Neural crest cell (in vitro differentiated cells): ENCODE measurements at regions not wholly inside any gene's neighbourhood (a gene's known extent, or its start where the extent isn't known, plus 50 kb on each side); places are given as distances from the start of the nearest gene placed in this dataset.
A peak's percentile ranks its signal among the peaks of the same experiment; 100 is the strongest.

ENCODE experiments used
- DNase-seq: peaks from one replicate; pipeline ENCODE4 v3.0.0; 2021; ENCODE audit warnings: low read depth, mixed read lengths, low spot score
- H3K27ac Mint-ChIP-seq: one replicate; pipeline ENCODE4 v1.8.0; 2021; ENCODE audit warnings: mild to moderate bottlenecking, mixed read lengths; ENCODE audit not compliant: unreplicated experiment
- H3K27me3 Mint-ChIP-seq: 2 replicates; pipeline ENCODE4 v1.8.0; 2021; ENCODE audit warnings: low read depth, mild to moderate bottlenecking, mixed read lengths
- H3K36me3 Mint-ChIP-seq: 2 replicates; pipeline ENCODE4 v1.8.0; 2021; ENCODE audit warnings: low read depth, mild to moderate bottlenecking, mixed read lengths
- H3K4me1 Mint-ChIP-seq: 2 replicates; pipeline ENCODE4 v1.8.0; 2021; ENCODE audit warnings: mixed read lengths
- H3K4me3 Mint-ChIP-seq: one replicate; pipeline ENCODE4 v1.8.0; 2021; ENCODE audit warnings: mild to moderate bottlenecking, mixed read lengths
- H3K9me3 Mint-ChIP-seq: 2 replicates; pipeline ENCODE4 v1.8.0; 2021; ENCODE audit warnings: mixed read lengths
- TF ChIP-seq, protein P1 (sequence below): fragments of 200-600 bp; sonication (generic); conservative IDR thresholded peaks from 2 replicates; pipeline ENCODE4 v1.5.0; 2021; ENCODE audit warnings: antibody characterized with exemption, mild to moderate bottlenecking

DNA sequence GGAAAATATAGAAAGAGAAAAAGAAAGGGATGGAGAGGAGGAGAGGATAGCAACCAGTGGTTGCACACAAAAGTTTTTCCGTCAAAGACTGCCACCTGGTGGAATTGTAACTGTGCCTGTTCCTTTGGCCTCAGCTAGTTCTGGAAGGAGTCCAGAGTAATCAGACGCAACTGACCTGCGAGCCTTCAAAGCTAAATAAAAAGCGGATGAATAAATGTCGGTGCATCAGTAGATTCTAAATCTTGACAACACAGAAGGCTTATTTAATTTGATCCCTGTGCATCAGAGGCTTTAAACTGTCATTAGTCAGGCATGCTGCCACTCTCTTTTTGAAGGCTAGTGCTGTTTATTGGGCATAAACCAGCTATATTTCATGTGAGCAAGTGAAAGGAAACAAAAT lies 132.9 kb upstream of the ACO1 start:
- Mint-ChIP-seq H3K4me1 (peaks cover 12% of the 10 kb centered on the region), H3K4me3 (no peak overlapping the region), H3K27ac (no peak overlapping the region), H3K27me3 (peaks cover 3% of the 10 kb centered on the region), H3K36me3 (no peaks in the 10 kb centered on the region), H3K9me3 (no peaks in the 10 kb centered on the region)
- peak; percentile 53 for DNase-seq
- TF ChIP-seq, protein P1, sequence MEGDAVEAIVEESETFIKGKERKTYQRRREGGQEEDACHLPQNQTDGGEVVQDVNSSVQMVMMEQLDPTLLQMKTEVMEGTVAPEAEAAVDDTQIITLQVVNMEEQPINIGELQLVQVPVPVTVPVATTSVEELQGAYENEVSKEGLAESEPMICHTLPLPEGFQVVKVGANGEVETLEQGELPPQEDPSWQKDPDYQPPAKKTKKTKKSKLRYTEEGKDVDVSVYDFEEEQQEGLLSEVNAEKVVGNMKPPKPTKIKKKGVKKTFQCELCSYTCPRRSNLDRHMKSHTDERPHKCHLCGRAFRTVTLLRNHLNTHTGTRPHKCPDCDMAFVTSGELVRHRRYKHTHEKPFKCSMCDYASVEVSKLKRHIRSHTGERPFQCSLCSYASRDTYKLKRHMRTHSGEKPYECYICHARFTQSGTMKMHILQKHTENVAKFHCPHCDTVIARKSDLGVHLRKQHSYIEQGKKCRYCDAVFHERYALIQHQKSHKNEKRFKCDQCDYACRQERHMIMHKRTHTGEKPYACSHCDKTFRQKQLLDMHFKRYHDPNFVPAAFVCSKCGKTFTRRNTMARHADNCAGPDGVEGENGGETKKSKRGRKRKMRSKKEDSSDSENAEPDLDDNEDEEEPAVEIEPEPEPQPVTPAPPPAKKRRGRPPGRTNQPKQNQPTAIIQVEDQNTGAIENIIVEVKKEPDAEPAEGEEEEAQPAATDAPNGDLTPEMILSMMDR = peak; percentile 83

DNA sequence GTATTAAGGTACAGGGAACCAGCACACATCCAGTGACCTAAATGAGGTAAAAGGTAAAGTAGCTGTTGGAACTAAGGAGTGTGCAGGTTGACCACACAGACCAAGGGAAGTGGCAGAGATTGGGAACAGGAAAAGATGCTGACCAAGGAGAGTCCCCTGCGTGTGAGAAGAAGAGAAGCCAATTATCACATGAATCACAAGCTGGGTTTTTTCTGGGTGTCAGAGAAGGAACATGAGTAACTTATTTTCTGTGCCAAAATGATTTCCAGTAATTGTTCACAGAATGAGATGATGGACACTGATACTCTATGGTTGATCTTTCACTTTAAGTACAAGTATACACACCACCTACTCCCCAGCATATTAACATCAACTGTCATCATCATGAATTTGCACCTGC lies 130.7 kb upstream of the ACO1 start:
- no peaks in the 10 kb centered on the region for H3K36me3 Mint-ChIP-seq
- H3K9me3 Mint-ChIP-seq = no peaks in the 10 kb centered on the region
- no peak overlapping the region for H3K27ac Mint-ChIP-seq
- H3K4me1 Mint-ChIP-seq = no peaks in the 10 kb centered on the region
- DNase-seq = no peak
- H3K4me3 Mint-ChIP-seq = no peak overlapping the region
- TF ChIP-seq, protein P1 = no peak
- H3K27me3 Mint-ChIP-seq = peaks cover 3% of the 10 kb centered on the region

DNA sequence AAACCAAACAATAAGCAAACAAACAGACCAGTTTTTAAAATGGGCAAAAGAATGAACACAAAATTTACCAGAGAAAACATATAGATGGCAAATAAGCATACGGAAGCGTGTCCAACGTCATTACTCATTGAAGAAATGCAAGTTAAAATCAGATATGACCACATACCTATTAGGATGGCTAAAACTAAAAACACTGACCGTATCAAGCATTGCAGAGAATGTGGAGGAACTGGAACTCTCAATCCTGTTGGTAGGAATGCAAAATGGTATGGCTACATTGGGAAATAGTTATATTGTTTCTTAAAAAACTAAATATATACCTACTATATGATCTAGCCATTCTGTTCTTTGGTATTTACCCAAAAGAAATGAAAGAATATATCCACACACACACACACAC lies 129.4 kb upstream of the ACO1 start:
- H3K27ac Mint-ChIP-seq = no peak overlapping the region

DNA sequence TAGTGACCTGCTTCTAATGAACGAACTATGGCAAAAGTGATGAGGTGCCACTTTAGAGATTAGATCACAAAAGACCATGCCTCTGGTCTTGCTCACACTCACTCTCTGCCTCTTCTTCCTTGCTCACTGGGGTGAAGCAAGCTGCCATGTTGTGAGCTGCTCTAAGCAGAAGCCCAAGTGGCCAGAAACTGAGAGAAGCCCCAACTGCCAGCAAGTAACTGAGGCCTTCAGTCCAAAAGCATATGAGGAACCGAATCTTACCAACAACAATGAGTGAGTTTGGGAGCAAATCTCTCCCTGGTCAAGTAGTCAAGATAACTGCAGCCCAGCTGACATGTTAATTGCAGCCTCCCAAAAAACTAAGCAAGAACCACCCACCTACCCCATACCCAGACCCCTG lies 126.0 kb upstream of the ACO1 start:
- Mint-ChIP-seq H3K4me3 (no peak overlapping the region), H3K4me1 (no peaks in the 10 kb centered on the region), H3K27ac (no peak overlapping the region), H3K36me3 (no peaks in the 10 kb centered on the region), H3K27me3 (no peaks in the 10 kb centered on the region), H3K9me3 (no peaks in the 10 kb centered on the region)
- no peak for DNase-seq
- TF ChIP-seq, protein P1 = no peak

More for the DNA sequence above, 129.4 kb upstream of the ACO1 start:
- Mint-ChIP-seq H3K4me3 (no peak overlapping the region), H3K9me3 (no peaks in the 10 kb centered on the region), H3K36me3 (no peaks in the 10 kb centered on the region), H3K4me1 (no peaks in the 10 kb centered on the region), H3K27me3 (peaks cover 3% of the 10 kb centered on the region)
- DNase-seq = no peak
- TF ChIP-seq, protein P1 = no peak

DNA sequence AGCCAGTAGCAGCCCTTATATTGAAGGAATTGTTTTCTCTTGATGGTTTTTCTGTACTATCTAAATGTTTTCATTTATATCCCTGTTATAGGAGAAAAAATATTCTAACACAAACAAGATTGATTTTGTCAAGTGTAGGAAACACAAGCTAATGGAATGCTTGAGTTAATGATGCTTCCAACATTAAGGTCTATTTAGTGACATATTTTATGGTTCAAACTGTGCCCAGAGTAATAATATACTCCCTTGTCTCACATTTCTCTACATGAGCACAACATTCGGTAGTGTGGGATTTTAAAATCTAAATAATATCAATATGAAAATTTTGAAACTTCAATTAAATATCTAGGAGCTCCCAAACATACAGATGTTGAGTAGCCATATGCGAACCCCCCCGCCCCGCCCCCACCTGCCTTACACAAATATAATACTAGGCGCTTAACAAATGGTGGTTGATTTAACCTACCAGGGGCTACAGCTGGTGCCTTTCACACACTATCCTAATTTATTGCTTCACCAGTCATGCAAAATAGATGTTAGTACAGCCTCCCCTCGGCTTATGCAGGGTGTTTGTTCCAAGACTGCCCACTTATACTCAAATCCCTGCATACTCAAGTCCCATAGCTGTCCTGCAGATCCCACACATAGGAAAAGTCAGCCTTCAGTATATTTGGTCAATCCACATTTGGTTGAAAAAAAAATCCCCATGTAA lies 124.1 kb upstream of the ACO1 start:
- TF ChIP-seq, protein P1 = no peak
- no peaks in the 10 kb centered on the region for H3K36me3 Mint-ChIP-seq
- no peaks in the 10 kb centered on the region for H3K27me3 Mint-ChIP-seq
- no peaks in the 10 kb centered on the region for H3K4me1 Mint-ChIP-seq
- no peak for DNase-seq
- no peak overlapping the region for H3K4me3 Mint-ChIP-seq
- no peaks in the 10 kb centered on the region for H3K9me3 Mint-ChIP-seq
- no peak overlapping the region for H3K27ac Mint-ChIP-seq
